ENCODE measurements at regions not wholly inside any gene's neighbourhood (a gene's known extent, or its start where the extent isn't known, plus 50 kb on each side); places are given as distances from the start of the nearest gene placed in this dataset.

- no peak for TF ChIP-seq POLR2AphosphoS5 (IDR thresholded peaks at IDR 0.05; ENCODE audit: low read depth)
- TF ChIP-seq EZH2 (IDR thresholded peaks at IDR 0.05; ENCODE audit: low read depth, unreplicated experiment), result no peak
- no peak for TF ChIP-seq CTCF (conservative IDR thresholded peaks at IDR 0.05; ENCODE audit: low read depth in 2 of 2)
These were observed 349.8 kb downstream of the TCERG1L start for GRCh38 chr10:130961506-130962239.

All from GM23338 (cell line).